ENCODE measurements at regions not wholly inside any gene's neighbourhood (a gene's known extent, or its start where the extent isn't known, plus 50 kb on each side); places are given as distances from the start of the nearest gene placed in this dataset.

- H3K9me3 Mint-ChIP-seq (ENCODE audit: unreplicated experiment): no peaks in the 10 kb centered on the region
- H3K36me3 Mint-ChIP-seq (ENCODE audit: insufficient read depth, unreplicated experiment): no peaks in the 10 kb centered on the region
- ChIA-PET CTCF (interaction anchor here (0.6 to 0.9 kb wide), 2 partner anchors 32 to 831 kb away, joined by 3 to 5 read pairs; no protein-coding TSS in a partner anchor), POLR2A (no interaction called here)
- no TSS peak for BruUV-seq (replicated peaks)
- DNase-seq (ENCODE audit: unreplicated experiment): no peak
- H3K27ac Mint-ChIP-seq (ENCODE audit: low read depth, unreplicated experiment): no peak overlapping the region
- H3K27me3 Mint-ChIP-seq (ENCODE audit: insufficient read depth, unreplicated experiment): peaks cover 36% of the 10 kb centered on the region
- no peaks in the 10 kb centered on the region for H3K4me1 Mint-ChIP-seq (ENCODE audit: insufficient read depth, unreplicated experiment)
- no peak for TF ChIP-seq CTCF (IDR thresholded peaks at IDR 0.05; ENCODE audit: unreplicated experiment)
- intact Hi-C loops (cut with micrococcal nuclease): no loop called here
- no peak overlapping the region for H3K4me3 Mint-ChIP-seq (ENCODE audit: unreplicated experiment)
Measured at GRCh38 chr3:140768941-140769340, 91.1 kb downstream of the TRIM42 start.

GRCh38 chr3:140769951-140770350 is 92.1 kb downstream of the TRIM42 start:
- no peaks in the 10 kb centered on the region for H3K36me3 Mint-ChIP-seq (ENCODE audit: insufficient read depth, unreplicated experiment)
- ChIA-PET CTCF (interaction anchor here (0.7 kb wide), 1 partner anchor 1556 kb away, joined by 3 read pairs; no protein-coding TSS in a partner anchor), POLR2A (no interaction called here)
- H3K9me3 Mint-ChIP-seq (ENCODE audit: unreplicated experiment): no peaks in the 10 kb centered on the region
- no TSS peak for BruUV-seq (replicated peaks)
- DNase-seq (ENCODE audit: unreplicated experiment): no peak
- no peak overlapping the region for H3K27ac Mint-ChIP-seq (ENCODE audit: low read depth, unreplicated experiment)
- no peak overlapping the region for H3K4me3 Mint-ChIP-seq (ENCODE audit: unreplicated experiment)
- H3K4me1 Mint-ChIP-seq (ENCODE audit: insufficient read depth, unreplicated experiment): no peaks in the 10 kb centered on the region
- intact Hi-C loops (cut with micrococcal nuclease): no loop called here
- peaks cover 25% of the 10 kb centered on the region for H3K27me3 Mint-ChIP-seq (ENCODE audit: insufficient read depth, unreplicated experiment)
- no peak for TF ChIP-seq CTCF (IDR thresholded peaks at IDR 0.05; ENCODE audit: unreplicated experiment)

GRCh38 chr3:140770977-140771667 is 93.3 kb downstream of the TRIM42 start:
- Mint-ChIP-seq H3K36me3 (ENCODE audit: insufficient read depth, unreplicated experiment) (no peaks in the 10 kb centered on the region), H3K27ac (ENCODE audit: low read depth, unreplicated experiment) (no peak overlapping the region), H3K4me3 (ENCODE audit: unreplicated experiment) (no peak overlapping the region), H3K4me1 (ENCODE audit: insufficient read depth, unreplicated experiment) (no peaks in the 10 kb centered on the region), H3K9me3 (ENCODE audit: unreplicated experiment) (no peaks in the 10 kb centered on the region), H3K27me3 (ENCODE audit: insufficient read depth, unreplicated experiment) (peaks cover 14% of the 10 kb centered on the region)
- DNase-seq (ENCODE audit: unreplicated experiment): no peak
- ChIA-PET CTCF (interaction anchor here (0.6 kb wide), 1 partner anchor 1413 kb away, joined by 3 read pairs; no protein-coding TSS in a partner anchor), POLR2A (no interaction called here)
- BruUV-seq (replicated peaks): no TSS peak
- intact Hi-C loops (cut with micrococcal nuclease): no loop called here
- no peak for TF ChIP-seq CTCF (IDR thresholded peaks at IDR 0.05; ENCODE audit: unreplicated experiment)

- intact Hi-C loops (cut with micrococcal nuclease): no loop called here
- TF ChIP-seq CTCF (IDR thresholded peaks at IDR 0.05; ENCODE audit: unreplicated experiment): no peak
- Mint-ChIP-seq H3K4me1 (ENCODE audit: insufficient read depth, unreplicated experiment) (no peaks in the 10 kb centered on the region), H3K4me3 (ENCODE audit: unreplicated experiment) (no peak overlapping the region), H3K36me3 (ENCODE audit: insufficient read depth, unreplicated experiment) (no peaks in the 10 kb centered on the region), H3K27me3 (ENCODE audit: insufficient read depth, unreplicated experiment) (peaks cover 19% of the 10 kb centered on the region), H3K27ac (ENCODE audit: low read depth, unreplicated experiment) (no peak overlapping the region), H3K9me3 (ENCODE audit: unreplicated experiment) (no peaks in the 10 kb centered on the region)
- no TSS peak for BruUV-seq (replicated peaks)
- DNase-seq (ENCODE audit: unreplicated experiment): no peak
- ChIA-PET CTCF (no interaction called here), POLR2A (no interaction called here)
Measured at GRCh38 chr3:140777631-140778233, 99.9 kb downstream of the TRIM42 start.

All from MCF 10A (cell line).